C4-2B (cell line): ENCODE measurements at regions not wholly inside any gene's neighbourhood (a gene's known extent, or its start where the extent isn't known, plus 50 kb on each side); places are given as distances from the start of the nearest gene placed in this dataset.

Experiments used
- ZFX ChIP-seq: fragments of 450-650 bp; IDR thresholded peaks from 2 replicates; pipeline ENCODE4 v1.6.1; 2017
- TF ChIP-seq, protein P1 (sequence below): fragments of 450-650 bp; conservative IDR thresholded peaks from 2 replicates; pipeline ENCODE4 v1.5.1; 2017; ENCODE audit warnings: mild to moderate bottlenecking

- TF ChIP-seq, protein P1, sequence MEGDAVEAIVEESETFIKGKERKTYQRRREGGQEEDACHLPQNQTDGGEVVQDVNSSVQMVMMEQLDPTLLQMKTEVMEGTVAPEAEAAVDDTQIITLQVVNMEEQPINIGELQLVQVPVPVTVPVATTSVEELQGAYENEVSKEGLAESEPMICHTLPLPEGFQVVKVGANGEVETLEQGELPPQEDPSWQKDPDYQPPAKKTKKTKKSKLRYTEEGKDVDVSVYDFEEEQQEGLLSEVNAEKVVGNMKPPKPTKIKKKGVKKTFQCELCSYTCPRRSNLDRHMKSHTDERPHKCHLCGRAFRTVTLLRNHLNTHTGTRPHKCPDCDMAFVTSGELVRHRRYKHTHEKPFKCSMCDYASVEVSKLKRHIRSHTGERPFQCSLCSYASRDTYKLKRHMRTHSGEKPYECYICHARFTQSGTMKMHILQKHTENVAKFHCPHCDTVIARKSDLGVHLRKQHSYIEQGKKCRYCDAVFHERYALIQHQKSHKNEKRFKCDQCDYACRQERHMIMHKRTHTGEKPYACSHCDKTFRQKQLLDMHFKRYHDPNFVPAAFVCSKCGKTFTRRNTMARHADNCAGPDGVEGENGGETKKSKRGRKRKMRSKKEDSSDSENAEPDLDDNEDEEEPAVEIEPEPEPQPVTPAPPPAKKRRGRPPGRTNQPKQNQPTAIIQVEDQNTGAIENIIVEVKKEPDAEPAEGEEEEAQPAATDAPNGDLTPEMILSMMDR = no peak
- TF ChIP-seq ZFX = no peak
Measured at GRCh38 chr4:60133375-60133774, 1066.8 kb upstream of the ADGRL3 start.
